Spleen (tissue), 7 donors: ENCODE measurements at regions not wholly inside any gene's neighbourhood (a gene's known extent, or its start where the extent isn't known, plus 50 kb on each side); places are given as distances from the start of the nearest gene placed in this dataset.

Experiments
- POLR2A ChIP-seq, 3 donors: fragments of 450-650 bp; IDR thresholded peaks; one replicate each; pipeline ENCODE4 v1.5.1; 2017; ENCODE audit warnings: antibody characterized with exemption in 3 of 3, mild to moderate bottlenecking in 1 of 3
- TF ChIP-seq, protein P1 (sequence below), 11 experiments: fragments of 200-600 bp in 7 of 11; fragments of 450-650 bp in 4 of 11; sonication (generic) in 4 of 11; IDR thresholded peaks in 8 of 11; conservative IDR thresholded peaks in 3 of 11; 1 replicate in 7 of 11; 2 replicates in 4 of 11; pipeline versions ENCODE4 v1.4.0 to v1.8.0; 2016 to 2021; ENCODE audit warnings: antibody characterized with exemption in 11 of 11, inconsistent platforms in 4 of 11, mild to moderate bottlenecking in 1 of 11
- donor health status: DM: no; HTN: no; CAD: no; lungs with moderate emphysema.
- donor health status: DM: no; HTN: no; CAD: no.
- donor health status: DM: no; HTN: no; CAD: no.

DNA sequence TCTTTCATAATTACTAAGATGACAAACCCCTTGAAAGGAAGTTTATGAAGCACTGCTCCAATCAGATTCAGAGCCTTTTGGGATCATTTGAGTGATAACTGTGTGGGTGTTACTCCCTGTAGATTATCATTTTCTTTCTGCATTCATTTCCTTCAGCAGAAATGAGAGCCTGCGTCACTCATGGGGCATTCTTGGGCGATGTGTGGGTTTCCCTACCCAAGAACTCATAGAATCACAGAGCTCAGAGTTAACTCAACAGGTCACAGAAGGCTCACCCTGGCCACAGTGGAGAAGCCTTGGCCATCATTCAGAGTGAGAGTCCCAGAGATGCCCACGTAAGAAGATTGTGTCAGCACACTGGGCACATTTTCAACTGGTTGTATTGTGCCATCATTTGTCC lies 401.9 kb downstream of the TLE4 start:
- TF ChIP-seq, protein P1, sequence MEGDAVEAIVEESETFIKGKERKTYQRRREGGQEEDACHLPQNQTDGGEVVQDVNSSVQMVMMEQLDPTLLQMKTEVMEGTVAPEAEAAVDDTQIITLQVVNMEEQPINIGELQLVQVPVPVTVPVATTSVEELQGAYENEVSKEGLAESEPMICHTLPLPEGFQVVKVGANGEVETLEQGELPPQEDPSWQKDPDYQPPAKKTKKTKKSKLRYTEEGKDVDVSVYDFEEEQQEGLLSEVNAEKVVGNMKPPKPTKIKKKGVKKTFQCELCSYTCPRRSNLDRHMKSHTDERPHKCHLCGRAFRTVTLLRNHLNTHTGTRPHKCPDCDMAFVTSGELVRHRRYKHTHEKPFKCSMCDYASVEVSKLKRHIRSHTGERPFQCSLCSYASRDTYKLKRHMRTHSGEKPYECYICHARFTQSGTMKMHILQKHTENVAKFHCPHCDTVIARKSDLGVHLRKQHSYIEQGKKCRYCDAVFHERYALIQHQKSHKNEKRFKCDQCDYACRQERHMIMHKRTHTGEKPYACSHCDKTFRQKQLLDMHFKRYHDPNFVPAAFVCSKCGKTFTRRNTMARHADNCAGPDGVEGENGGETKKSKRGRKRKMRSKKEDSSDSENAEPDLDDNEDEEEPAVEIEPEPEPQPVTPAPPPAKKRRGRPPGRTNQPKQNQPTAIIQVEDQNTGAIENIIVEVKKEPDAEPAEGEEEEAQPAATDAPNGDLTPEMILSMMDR (IDR thresholded peaks at IDR 0.05 in 8 of 11, conservative IDR thresholded peaks at IDR 0.05 in 3 of 11) = no peak
- no peak for TF ChIP-seq POLR2A (IDR thresholded peaks at IDR 0.05)
